Esophagus squamous epithelium (tissue), 4 donors: ENCODE measurements at regions not wholly inside any gene's neighbourhood (a gene's known extent, or its start where the extent isn't known, plus 50 kb on each side); places are given as distances from the start of the nearest gene placed in this dataset.

Source experiments
- CTCF ChIP-seq, 6 experiments: fragments of 450-650 bp in 4 of 6; fragments of 200-600 bp in 2 of 6; sonication (generic) in 2 of 6; IDR thresholded peaks; one replicate each; pipeline ENCODE4 v1.5.1; 2016 to 2019; ENCODE audit warnings: antibody characterized with exemption in 6 of 6, mild to moderate bottlenecking in 4 of 6, moderate library complexity in 4 of 6
- POLR2A ChIP-seq, 4 donors: fragments of 450-650 bp; IDR thresholded peaks; one replicate each; pipeline ENCODE4 v1.6.1; 2017; ENCODE audit warnings: antibody characterized with exemption in 4 of 4, mild to moderate bottlenecking in 4 of 4, moderate library complexity in 3 of 4

GRCh38 chr5:3321923-3322322 lies 273.7 kb upstream of the IRX1 start:
- TF ChIP-seq CTCF (IDR thresholded peaks at IDR 0.05) (no peak), POLR2A (IDR thresholded peaks at IDR 0.05) (no peak)
